Mammary epithelial cell (primary cell): ENCODE measurements at regions not wholly inside any gene's neighbourhood (a gene's known extent, or its start where the extent isn't known, plus 50 kb on each side); places are given as distances from the start of the nearest gene placed in this dataset.

ENCODE experiments used
- EZH2 ChIP-seq: IDR thresholded peaks from 2 replicates; pipeline ENCODE4 v1.6.1; 2012; ENCODE audit warnings: low read length, inconsistent platforms, borderline replicate concordance
- TF ChIP-seq, protein P1 (sequence below), 2 donors: IDR thresholded peaks in 1 of 2; conservative IDR thresholded peaks in 1 of 2; 2 replicates each; pipeline ENCODE4 v1.5.1; 2011 to 2012; ENCODE audit warnings: inconsistent platforms in 2 of 2, low read length in 2 of 2, mild to moderate bottlenecking in 2 of 2, control low read depth in 1 of 2, low read depth in 1 of 2; ENCODE audit not compliant: insufficient read depth in 1 of 2; ENCODE audit errors: extremely low read depth in 1 of 2

DNA sequence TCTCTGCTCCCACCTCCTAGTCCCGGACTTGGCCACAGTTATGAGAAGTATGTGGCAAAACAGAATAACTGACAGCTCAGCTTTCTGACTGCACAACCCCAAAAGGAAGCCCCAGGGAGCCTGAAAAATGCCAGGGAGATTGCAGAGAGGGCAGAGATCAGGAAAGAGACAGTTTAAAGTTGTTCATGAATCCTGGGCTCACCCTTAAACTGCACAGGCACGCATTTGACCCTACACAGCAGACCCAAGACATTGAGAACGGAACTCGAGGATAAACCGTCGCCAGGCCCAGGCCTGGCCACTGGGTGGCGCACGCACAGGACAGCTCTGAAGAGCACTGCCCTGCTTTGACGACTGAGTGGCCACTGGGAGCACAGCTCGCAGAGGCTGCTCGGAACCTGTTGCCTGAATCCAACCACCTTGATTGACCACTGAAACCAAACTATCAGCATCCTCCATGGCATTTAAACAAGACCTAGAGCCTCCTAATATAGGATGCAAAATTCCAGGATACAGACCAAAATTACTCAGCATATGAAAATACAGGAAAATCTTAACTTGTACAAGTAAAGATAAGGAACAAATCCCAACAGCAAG lies 114.0 kb downstream of the C16orf95 start:
- TF ChIP-seq, protein P1, sequence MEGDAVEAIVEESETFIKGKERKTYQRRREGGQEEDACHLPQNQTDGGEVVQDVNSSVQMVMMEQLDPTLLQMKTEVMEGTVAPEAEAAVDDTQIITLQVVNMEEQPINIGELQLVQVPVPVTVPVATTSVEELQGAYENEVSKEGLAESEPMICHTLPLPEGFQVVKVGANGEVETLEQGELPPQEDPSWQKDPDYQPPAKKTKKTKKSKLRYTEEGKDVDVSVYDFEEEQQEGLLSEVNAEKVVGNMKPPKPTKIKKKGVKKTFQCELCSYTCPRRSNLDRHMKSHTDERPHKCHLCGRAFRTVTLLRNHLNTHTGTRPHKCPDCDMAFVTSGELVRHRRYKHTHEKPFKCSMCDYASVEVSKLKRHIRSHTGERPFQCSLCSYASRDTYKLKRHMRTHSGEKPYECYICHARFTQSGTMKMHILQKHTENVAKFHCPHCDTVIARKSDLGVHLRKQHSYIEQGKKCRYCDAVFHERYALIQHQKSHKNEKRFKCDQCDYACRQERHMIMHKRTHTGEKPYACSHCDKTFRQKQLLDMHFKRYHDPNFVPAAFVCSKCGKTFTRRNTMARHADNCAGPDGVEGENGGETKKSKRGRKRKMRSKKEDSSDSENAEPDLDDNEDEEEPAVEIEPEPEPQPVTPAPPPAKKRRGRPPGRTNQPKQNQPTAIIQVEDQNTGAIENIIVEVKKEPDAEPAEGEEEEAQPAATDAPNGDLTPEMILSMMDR (conservative IDR thresholded peaks at IDR 0.05 in 1 of 2, IDR thresholded peaks at IDR 0.05 in 1 of 2; ENCODE audit: extremely low read depth in 1 of 2, insufficient read depth in 1 of 2, low read depth in 1 of 2, low read length in 2 of 2) = peak; percentile 78 to 88
- TF ChIP-seq EZH2 = no peak
